ENCODE measurements at regions not wholly inside any gene's neighbourhood (a gene's known extent, or its start where the extent isn't known, plus 50 kb on each side); places are given as distances from the start of the nearest gene placed in this dataset.

DNA sequence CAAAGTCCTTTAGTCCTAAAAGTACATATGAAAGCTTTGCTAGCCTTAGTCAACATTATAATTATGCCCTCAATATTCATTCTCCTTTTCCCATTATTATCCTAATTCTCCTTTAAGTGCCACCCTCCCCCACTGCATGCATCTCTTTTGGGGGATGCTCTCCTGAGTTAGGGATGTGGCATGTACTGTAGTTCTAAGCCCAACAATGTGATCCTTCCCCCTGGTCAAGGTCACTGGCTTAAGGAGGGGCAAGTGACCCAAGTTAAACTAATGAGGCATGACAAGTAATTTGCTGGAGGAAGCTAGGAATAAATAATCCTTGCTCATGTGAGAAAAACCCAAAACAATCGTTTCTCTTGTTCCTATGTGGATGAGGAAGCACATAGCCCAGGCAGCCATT, 343.9 kb upstream of the SUCLG2 start:
- peaks cover 6% of the 10 kb centered on the region for H3K9me3 Mint-ChIP-seq
- H3K36me3 Mint-ChIP-seq (ENCODE audit: low read depth), result no peaks in the 10 kb centered on the region
- TF ChIP-seq, protein P1, sequence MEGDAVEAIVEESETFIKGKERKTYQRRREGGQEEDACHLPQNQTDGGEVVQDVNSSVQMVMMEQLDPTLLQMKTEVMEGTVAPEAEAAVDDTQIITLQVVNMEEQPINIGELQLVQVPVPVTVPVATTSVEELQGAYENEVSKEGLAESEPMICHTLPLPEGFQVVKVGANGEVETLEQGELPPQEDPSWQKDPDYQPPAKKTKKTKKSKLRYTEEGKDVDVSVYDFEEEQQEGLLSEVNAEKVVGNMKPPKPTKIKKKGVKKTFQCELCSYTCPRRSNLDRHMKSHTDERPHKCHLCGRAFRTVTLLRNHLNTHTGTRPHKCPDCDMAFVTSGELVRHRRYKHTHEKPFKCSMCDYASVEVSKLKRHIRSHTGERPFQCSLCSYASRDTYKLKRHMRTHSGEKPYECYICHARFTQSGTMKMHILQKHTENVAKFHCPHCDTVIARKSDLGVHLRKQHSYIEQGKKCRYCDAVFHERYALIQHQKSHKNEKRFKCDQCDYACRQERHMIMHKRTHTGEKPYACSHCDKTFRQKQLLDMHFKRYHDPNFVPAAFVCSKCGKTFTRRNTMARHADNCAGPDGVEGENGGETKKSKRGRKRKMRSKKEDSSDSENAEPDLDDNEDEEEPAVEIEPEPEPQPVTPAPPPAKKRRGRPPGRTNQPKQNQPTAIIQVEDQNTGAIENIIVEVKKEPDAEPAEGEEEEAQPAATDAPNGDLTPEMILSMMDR (IDR thresholded peaks at IDR 0.05), result no peak
- DNase-seq (no peak), ATAC-seq (ENCODE audit: low read depth) (no peak)
- H3K27me3 Mint-ChIP-seq, result peaks cover 8% of the 10 kb centered on the region
- no peaks in the 10 kb centered on the region for H3K4me1 Mint-ChIP-seq
- intact Hi-C loops (cut with micrococcal nuclease), result no loop called here
- H3K4me3 Mint-ChIP-seq, result no peak overlapping the region
- POLR2A ChIA-PET, result no interaction called here
- CTCF ChIA-PET, result no interaction called here
- H3K27ac Mint-ChIP-seq, result no peak overlapping the region

DNA sequence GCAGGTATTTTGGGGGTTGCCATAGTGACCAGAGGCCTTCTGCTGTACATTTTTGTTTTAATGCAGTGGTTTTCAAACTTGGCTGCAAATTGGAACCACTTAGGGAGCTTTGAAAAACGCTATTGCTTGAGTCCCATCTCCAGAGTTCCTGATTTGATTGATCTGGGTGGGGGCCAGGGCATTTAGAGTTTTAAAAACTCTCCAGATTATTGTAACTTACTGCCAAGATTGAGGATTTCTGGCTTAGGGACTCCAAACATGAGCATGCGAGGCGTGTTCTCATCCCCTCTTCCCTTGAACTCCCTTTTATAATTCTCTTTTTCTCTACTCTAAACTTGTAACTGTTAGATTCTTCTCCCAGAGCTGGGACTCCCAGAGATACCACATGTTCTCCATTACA, 340.8 kb upstream of the SUCLG2 start:
- Mint-ChIP-seq H3K4me3 (no peak overlapping the region), H3K9me3 (no peaks in the 10 kb centered on the region), H3K27ac (no peak overlapping the region), H3K27me3 (peaks cover 5% of the 10 kb centered on the region), H3K36me3 (ENCODE audit: low read depth) (no peaks in the 10 kb centered on the region), H3K4me1 (no peaks in the 10 kb centered on the region)
- DNase-seq (no peak), ATAC-seq (ENCODE audit: low read depth) (no peak)
- CTCF ChIA-PET, result no interaction called here
- POLR2A ChIA-PET, result no interaction called here
- intact Hi-C loops (cut with micrococcal nuclease), result no loop called here
- TF ChIP-seq, protein P1 (IDR thresholded peaks at IDR 0.05), result no peak

DNA sequence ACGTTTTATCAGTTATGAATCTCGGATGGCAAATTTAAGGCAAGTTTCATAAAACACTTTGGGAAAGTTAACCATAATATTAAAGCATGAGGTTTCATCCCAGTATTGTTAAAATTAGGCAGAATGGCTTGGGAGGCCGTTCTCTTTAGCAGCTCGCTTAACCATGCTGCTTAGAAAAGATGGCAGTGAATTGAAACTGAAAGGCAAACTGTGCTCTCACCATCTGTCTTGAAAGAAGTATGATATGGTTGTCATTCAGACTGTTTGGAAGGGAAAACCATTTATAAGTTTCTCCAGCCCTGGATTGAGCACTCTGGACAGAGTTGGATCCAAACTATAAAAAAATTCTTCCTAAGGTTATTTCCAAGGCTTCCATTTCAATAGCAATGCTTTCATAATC, 332.3 kb upstream of the SUCLG2 start:
- TF ChIP-seq, protein P1 (IDR thresholded peaks at IDR 0.05), result no peak
- H3K27me3 Mint-ChIP-seq, result no peaks in the 10 kb centered on the region
- intact Hi-C loops (cut with micrococcal nuclease), result no loop called here
- DNase-seq (no peak), ATAC-seq (ENCODE audit: low read depth) (no peak)
- H3K9me3 Mint-ChIP-seq, result no peaks in the 10 kb centered on the region
- CTCF ChIA-PET, result no interaction called here
- no peaks in the 10 kb centered on the region for H3K4me1 Mint-ChIP-seq
- H3K36me3 Mint-ChIP-seq (ENCODE audit: low read depth), result no peaks in the 10 kb centered on the region
- POLR2A ChIA-PET, result no interaction called here
- H3K4me3 Mint-ChIP-seq, result no peak overlapping the region
- no peak overlapping the region for H3K27ac Mint-ChIP-seq

DNA sequence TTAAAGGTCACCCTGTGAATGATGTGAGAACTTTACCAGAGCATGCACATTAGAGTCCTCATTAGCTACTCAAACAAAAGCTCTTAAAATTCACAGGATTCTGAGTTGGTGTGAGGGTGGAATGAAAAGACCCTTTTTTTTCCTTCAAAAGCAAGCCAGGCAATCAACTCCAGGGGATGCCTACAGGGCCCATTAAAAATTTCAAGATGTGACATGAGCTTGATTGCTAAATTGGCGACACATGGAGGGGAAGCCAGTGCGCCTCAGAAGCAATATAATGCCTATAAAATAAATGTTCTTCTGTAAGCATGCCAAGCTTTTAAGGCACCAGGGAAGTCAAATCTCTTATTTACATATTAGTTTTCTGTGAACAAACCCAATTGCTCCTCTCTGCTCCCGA, 328.8 kb upstream of the SUCLG2 start:
- POLR2A ChIA-PET, result no interaction called here
- H3K4me3 Mint-ChIP-seq, result no peak overlapping the region
- intact Hi-C loops (cut with micrococcal nuclease), result no loop called here

DNA sequence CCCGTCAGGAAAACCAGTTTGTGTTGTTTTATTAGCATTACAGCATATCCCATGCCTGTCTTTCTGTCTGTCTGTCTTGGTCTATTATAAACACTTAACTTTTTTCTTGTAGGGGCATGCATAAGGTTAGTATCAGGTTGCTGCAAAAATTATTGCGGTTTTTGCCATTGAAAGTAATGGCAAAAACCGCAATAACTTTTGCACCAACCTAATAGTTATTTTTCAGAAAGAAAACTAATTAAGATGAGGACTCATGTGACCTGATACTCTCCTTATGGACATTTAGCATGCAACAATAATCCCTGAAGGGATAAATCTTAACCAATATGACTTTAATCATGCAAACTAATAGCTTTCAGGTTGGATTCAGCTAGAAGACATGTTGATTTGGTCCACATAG, 326.7 kb upstream of the SUCLG2 start:
- no peak overlapping the region for H3K27ac Mint-ChIP-seq
- ATAC-seq (ENCODE audit: low read depth) (no peak), DNase-seq (no peak)
- no peak overlapping the region for H3K4me3 Mint-ChIP-seq
- ChIA-PET POLR2A (no interaction called here), CTCF (no interaction called here)
- H3K27me3 Mint-ChIP-seq, result no peaks in the 10 kb centered on the region
- TF ChIP-seq, protein P1 (IDR thresholded peaks at IDR 0.05), result no peak
- H3K4me1 Mint-ChIP-seq, result no peaks in the 10 kb centered on the region
- H3K36me3 Mint-ChIP-seq (ENCODE audit: low read depth), result no peaks in the 10 kb centered on the region
- no peaks in the 10 kb centered on the region for H3K9me3 Mint-ChIP-seq
- intact Hi-C loops (cut with micrococcal nuclease), result no loop called here

More for the DNA sequence above, 328.8 kb upstream of the SUCLG2 start:
- ATAC-seq (ENCODE audit: low read depth) (no peak), DNase-seq (no peak)
- CTCF ChIA-PET, result no interaction called here
- TF ChIP-seq, protein P1 (IDR thresholded peaks at IDR 0.05), result no peak
- Mint-ChIP-seq H3K36me3 (ENCODE audit: low read depth) (no peaks in the 10 kb centered on the region), H3K27me3 (no peaks in the 10 kb centered on the region), H3K27ac (no peak overlapping the region), H3K4me1 (no peaks in the 10 kb centered on the region), H3K9me3 (no peaks in the 10 kb centered on the region)
